Pulmonary artery endothelial cell (primary cell): ENCODE measurements at regions not wholly inside any gene's neighbourhood (a gene's known extent, or its start where the extent isn't known, plus 50 kb on each side); places are given as distances from the start of the nearest gene placed in this dataset.
A peak's percentile ranks its signal among the peaks of the same experiment; 100 is the strongest.

ENCODE experiments used
- DNase-seq: peaks from one replicate; pipeline ENCODE4 v3.0.0-alpha.2; 2011; ENCODE audit warnings: low read depth, low spot score

- peak; percentile 7 for DNase-seq
Measured at GRCh38 chr1:165073185-165074007, 283.1 kb downstream of the LMX1A start.

DNA sequence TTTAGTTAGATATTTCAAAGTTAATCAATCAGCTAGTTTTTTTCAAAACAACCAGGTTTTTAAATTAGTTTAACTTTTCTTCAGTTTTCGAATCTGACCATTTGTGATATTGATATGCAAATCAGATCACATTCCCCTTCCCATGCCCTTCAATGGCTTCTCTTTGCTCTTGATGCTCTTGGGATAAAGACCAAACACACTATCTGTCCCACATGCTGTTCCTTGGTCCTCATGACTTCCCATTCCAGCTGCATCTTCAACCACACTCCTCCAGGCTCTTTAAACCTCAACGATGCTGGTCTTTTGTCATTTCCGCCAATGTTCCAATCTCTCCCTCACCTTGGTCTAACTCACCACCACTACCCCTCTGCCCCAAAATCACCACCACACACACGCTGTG lies 285.8 kb downstream of the LMX1A start:
- no peak for DNase-seq

DNA sequence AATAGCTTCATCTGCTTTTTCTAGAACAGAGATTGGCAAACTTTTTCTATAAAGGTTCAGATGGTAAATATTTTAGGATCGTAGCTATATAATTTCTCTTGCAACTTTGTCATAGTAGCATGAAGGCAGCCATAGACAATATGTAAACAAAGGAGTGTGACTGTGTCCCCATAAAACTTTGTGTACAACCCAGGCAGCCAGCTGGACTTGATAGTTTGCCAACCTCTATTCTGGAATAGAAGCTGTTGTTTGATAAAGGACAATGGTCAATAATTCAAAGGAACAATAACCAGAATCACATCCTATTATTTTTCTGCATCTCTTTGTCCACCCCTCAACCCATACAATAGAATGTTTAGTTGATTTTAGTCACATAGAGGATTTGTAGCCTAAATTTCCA lies 286.7 kb downstream of the LMX1A start:
- no peak for DNase-seq

DNA sequence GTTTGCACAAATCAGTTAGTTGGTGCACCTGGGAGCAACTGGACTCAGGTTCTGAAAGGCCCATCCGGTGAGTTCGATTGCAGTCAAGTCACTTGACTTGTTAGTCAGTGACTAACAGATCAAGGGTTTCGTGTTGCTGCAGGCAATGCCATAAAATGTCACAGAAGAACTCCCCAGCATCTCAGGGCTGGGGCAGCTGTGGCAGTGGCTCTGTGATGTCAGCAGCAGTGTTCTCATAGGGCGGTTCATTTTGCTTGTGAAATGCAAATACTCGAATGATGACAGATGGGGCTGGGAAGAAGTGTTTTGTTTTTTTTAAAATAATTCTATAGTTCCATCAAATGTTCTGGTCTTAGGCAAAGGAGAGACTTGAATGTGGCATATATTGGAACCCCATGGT lies 287.8 kb downstream of the LMX1A start:
- no peak for DNase-seq

- DNase-seq: no peak
Measured at GRCh38 chr1:165067829-165068228, 288.7 kb downstream of the LMX1A start.

DNA sequence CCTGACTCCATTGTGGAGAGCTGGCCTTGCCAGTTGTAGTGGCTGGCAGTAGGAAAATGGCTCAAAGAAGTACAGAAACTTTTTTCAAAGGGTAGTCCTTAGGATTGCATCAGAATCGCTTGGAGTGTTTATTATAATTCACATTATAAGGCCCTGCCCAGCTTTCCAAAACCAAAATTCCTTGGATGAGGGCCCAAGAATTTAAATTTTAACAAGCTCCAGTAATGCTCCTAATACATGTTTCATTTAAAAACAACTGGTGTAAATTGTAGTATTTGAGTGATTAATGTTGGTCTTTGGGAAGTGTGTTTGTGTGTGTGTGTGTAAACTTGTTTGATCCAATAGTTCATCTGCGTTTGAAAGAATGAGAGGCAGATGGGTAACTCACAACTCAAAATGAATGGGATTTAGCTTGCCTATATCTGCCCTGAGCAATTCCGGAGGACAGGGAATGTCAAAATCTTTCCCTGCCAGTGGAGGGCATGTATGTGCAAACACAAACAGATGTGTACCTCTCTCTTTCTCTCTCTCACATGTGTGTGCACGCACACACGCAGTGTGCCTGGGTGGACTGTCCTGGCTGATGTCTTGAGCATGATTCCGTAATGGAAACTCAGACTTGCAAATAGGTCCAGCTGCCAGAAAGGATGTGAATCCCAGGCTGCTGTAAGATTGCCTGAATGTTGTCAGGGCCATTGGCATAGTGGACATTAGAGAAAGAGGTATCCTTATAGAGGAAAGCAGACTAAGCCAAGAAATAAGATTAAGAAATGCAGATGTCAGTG lies 293.1 kb downstream of the LMX1A start:
- no peak for DNase-seq

DNA sequence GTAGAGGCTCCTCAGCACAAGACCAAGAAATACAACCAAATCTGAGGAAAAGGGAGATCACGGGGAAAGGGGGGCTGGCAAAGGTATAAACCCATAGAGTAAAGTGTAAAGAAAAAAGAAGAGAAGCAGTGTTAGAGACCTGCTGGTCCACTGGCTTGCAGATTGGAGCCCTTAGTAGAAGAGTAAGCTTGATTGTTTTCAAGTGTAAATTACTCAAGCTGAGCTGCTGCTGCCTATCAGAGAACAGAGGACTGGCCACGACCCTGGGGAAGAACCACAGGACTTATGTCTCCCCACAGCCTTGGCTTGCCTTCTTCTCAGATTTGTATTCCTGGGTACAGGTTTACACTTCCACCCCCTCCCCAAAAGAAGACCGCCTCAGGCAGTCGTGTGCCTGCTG lies 294.2 kb downstream of the LMX1A start:
- no peak for DNase-seq

GRCh38 chr1:165060285-165060793 lies 296.2 kb downstream of the LMX1A start:
- DNase-seq: no peak

DNA sequence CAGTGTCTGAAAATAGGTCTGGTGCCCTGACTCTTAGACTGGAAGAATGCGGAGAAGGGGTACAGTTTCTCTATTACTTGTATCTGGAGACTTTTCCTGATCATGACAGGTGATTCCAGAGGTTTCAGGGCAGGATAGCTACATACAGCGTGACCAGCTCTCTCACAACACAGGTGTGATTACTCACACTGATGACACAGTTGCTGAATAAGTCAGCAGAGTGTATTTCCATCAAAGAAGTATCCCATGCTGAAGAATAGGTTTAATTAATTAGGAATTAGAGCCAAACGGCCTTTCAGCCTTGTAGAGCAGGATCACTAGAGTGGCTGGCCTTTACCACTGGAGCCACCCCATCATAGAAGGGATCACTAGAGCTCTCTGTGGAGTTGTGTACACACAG lies 298.6 kb downstream of the LMX1A start:
- no peak for DNase-seq

DNA sequence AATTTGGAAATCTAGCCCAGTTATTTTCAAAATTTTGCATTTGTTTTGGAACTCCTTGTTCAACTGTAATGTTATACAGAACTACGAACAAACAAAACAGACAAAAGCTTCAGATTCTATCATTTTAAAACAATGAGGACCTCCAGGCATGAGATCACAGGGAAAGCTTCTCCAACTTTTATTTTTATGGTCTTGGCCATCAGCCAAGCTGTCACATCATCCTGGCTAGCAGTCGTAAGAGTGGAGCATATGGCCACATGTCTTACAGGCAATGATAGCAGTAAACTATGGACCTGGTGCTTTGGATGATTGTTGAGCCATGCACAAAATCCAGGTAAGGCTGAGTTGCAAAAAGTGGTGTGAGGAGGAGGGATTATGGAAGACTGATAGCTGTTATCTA lies 299.6 kb downstream of the LMX1A start:
- DNase-seq: no peak

- no peak for DNase-seq
Measured at GRCh38 chr1:165055581-165055980, 300.9 kb downstream of the LMX1A start.

DNA sequence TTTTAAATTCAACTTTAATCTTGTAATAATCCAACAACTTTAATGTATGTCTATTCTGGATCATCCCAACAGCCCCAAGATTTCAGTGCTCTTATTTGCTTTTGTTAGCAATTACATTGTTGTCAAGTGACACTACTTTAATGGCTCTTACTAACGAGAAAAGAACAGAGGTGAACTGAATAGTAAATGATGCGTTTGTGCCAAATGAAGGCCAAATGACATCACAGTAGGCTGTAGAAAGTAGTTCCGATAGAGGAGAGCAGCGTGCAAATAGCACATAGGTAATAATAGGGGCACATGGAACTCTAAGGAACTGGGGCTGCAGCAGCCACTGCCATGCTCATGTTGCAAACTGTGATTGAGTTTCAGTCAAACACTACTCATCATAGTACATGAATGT lies 301.9 kb downstream of the LMX1A start:
- no peak for DNase-seq

DNA sequence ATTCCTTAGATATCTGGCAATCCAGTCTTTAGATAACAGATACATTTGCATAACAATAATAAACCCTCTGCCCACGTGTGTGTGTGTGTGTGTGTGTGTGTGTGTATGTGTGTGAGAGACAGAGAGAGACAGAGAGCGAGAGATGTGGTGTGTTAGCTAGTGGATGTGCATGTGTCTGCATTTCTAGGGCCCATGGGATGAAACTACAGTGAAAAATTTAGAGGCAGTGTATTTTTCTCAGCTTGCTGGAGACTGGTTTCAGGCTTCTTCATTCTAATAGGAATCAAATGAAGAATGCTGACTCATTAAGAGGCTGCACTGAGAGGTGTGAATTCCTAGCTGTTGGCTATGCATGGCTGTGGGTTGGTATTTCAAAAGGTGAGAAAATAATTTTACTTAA lies 303.2 kb downstream of the LMX1A start:
- no peak for DNase-seq

GRCh38 chr1:165052936-165053335 lies 303.6 kb downstream of the LMX1A start:
- no peak for DNase-seq

DNA sequence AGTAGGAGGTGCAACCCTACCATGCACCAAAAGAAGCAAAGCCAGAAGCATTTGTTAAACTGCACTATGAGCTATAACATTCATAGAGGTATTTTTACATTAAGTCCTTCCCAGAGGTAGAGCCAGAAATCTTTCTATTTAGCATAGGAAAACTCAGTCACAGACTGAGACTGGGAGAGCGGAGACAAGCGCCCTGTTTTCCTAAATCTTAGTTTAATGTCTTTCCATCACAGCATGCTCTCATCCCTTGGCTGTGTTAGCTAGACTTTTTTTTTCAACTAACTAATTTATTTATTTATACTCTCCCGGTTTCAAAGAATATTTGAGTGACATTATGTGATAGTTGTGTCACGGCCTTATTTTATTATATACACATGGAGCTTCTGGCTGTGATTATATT lies 304.1 kb downstream of the LMX1A start:
- no peak for DNase-seq

GRCh38 chr1:165050246-165050645 lies 306.3 kb downstream of the LMX1A start:
- DNase-seq: no peak

- no peak for DNase-seq
Measured at GRCh38 chr1:165047994-165048393, 308.5 kb downstream of the LMX1A start.

DNA sequence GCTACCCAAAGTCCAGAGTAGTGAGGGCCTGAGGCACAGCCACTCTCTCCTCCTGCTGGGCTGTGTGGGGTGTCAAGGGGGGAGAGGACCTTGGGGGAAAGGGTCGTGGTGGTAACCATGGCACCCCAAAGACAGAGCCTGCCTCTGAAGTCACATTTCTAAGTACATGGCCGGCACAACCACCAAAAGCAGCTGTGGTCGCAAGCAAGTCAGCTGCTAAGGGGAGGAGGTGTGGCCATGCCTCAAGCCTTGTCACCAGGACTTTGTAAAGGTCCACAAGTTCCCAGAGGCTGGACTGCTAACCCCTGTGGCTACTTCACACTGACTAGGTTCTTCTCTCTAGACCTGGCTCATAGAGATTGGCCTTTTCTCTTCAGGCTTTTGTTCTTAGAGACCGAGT lies 310.6 kb downstream of the LMX1A start:
- no peak for DNase-seq

DNA sequence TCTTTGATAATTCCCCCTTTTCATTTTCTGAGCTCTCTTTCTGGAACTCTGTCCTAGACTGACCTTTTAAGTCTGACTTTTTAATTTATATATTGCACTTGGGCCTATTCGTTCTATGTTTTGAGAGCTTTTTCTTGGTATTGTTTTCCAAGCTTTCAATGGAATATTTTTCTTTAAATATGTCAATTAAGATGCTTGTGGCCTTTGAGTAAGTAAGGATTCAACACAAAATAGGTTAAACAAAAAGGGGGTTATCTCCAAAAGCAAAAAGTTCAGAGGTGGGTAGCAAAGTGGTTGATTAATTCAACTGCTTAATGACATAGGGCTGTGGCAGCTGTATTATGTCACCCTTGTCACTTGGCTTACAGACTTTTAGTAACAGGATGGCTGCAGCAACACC lies 315.9 kb downstream of the LMX1A start:
- DNase-seq: no peak

- no peak for DNase-seq
Measured at GRCh38 chr1:165039996-165040395, 316.5 kb downstream of the LMX1A start.

GRCh38 chr1:165036403-165036802 lies 320.1 kb downstream of the LMX1A start:
- DNase-seq: no peak

DNA sequence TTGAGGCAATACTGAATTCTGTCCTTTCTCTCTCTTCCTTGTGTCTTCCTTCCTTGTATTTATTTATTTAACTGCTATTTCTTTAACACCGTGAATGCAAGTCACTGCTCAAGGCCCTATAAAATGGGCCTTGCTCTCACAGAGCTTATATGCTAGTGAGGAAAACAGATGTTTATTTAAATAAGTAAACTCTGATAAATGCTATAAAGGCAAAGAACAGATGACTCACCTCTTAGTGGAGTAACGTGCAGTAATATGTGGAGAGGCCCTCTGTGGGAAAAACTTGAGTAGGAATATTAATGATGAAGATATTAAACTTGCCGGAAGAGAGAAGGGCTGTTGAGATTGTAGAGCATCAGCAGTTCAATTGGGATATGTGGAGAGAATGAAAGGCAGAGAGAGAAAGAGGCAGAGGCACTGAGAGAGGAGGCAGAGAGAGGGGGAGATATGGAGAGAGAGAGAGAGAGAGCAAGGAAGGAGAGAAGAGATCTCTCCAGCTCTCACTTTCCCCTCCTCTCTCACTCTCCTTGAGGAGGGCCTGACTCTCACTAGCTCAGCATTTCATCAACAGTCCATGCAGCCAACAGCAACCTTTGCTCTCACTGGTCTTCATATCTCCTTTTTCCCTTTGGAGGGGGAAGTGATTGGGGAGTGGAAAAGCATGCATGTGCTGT lies 322.2 kb downstream of the LMX1A start:
- DNase-seq: no peak
